CD1c-positive myeloid dendritic cell (primary cell): ENCODE measurements at regions not wholly inside any gene's neighbourhood (a gene's known extent, or its start where the extent isn't known, plus 50 kb on each side); places are given as distances from the start of the nearest gene placed in this dataset.
"Not testable (repeated sequence)": the region's sequence is repeated elsewhere in the genome, so short reads cannot be mapped to it uniquely, and the experiment has no call there.

Experiments used
- DNase-seq: peaks from one replicate; pipeline ENCODE4 v3.0.0-alpha.2; 2016; ENCODE audit errors: extremely low spot score

GRCh38 chr3:124361566-124361965 lies 368.7 kb upstream of the UMPS start:
- DNase-seq = no peak

GRCh38 chr3:124362455-124362854 lies 367.8 kb upstream of the UMPS start:
- no peak for DNase-seq

GRCh38 chr3:124363476-124363875 lies 366.8 kb upstream of the UMPS start:
- no peak for DNase-seq

- no peak for DNase-seq
These were observed 365.8 kb upstream of the UMPS start for GRCh38 chr3:124364317-124365020.

- DNase-seq = not testable (repeated sequence)
These were observed 363.6 kb upstream of the UMPS start for GRCh38 chr3:124366655-124367054.

GRCh38 chr3:124372775-124373174 lies 357.5 kb upstream of the UMPS start:
- no peak for DNase-seq

- DNase-seq = no peak
These were observed 356.7 kb upstream of the UMPS start for GRCh38 chr3:124373524-124373923.

- DNase-seq = no peak
These were observed 355.7 kb upstream of the UMPS start for GRCh38 chr3:124374583-124374982.

GRCh38 chr3:124381575-124382333 lies 348.5 kb upstream of the UMPS start:
- DNase-seq = no peak

- no peak for DNase-seq
These were observed 347.2 kb upstream of the UMPS start for GRCh38 chr3:124383051-124383450.

- DNase-seq = no peak
These were observed 346.3 kb upstream of the UMPS start for GRCh38 chr3:124383846-124384466.

- DNase-seq = no peak
These were observed 345.7 kb upstream of the UMPS start for GRCh38 chr3:124384527-124384926.

GRCh38 chr3:124385996-124386395 lies 344.3 kb upstream of the UMPS start:
- no peak for DNase-seq

GRCh38 chr3:124386996-124387595 lies 343.2 kb upstream of the UMPS start:
- no peak for DNase-seq

- no peak for DNase-seq
These were observed 338.5 kb upstream of the UMPS start for GRCh38 chr3:124391774-124392173.

GRCh38 chr3:124393340-124393739 lies 336.9 kb upstream of the UMPS start:
- DNase-seq = no peak

- no peak for DNase-seq
These were observed 335.1 kb upstream of the UMPS start for GRCh38 chr3:124395162-124395561.

GRCh38 chr3:124395584-124396338 lies 334.5 kb upstream of the UMPS start:
- no peak for DNase-seq

- DNase-seq = no peak
These were observed 333.8 kb upstream of the UMPS start for GRCh38 chr3:124396339-124396950.

GRCh38 chr3:124397088-124397487 lies 333.2 kb upstream of the UMPS start:
- DNase-seq = no peak

GRCh38 chr3:124398594-124398993 lies 331.7 kb upstream of the UMPS start:
- no peak for DNase-seq
